ENCODE measurements at regions not wholly inside any gene's neighbourhood (a gene's known extent, or its start where the extent isn't known, plus 50 kb on each side); places are given as distances from the start of the nearest gene placed in this dataset.
A peak's percentile ranks its signal among the peaks of the same experiment; 100 is the strongest.

GRCh38 chr4:156190615-156191014 lies 236.9 kb upstream of the CTSO start:
- no peak overlapping the region for H3K4me3 ChIP-seq (ENCODE audit: low read length)
- TF ChIP-seq CTCF (IDR thresholded peaks at IDR 0.05; ENCODE audit: insufficient read depth, low read depth, low read length, missing control alignments), result no peak
- DNase-seq (ENCODE audit: low read depth), result peak; percentile 54

- H3K4me3 ChIP-seq (ENCODE audit: low read length), result no peak overlapping the region
- DNase-seq (ENCODE audit: low read depth), result no peak
- TF ChIP-seq CTCF (IDR thresholded peaks at IDR 0.05; ENCODE audit: insufficient read depth, low read depth, low read length, missing control alignments), result no peak
Measured at GRCh38 chr4:156188596-156188995, 234.9 kb upstream of the CTSO start.

- no peak overlapping the region for H3K4me3 ChIP-seq (ENCODE audit: low read length)
- DNase-seq (ENCODE audit: low read depth), result no peak
- TF ChIP-seq CTCF (IDR thresholded peaks at IDR 0.05; ENCODE audit: insufficient read depth, low read depth, low read length, missing control alignments), result no peak
Measured at GRCh38 chr4:156186111-156186510, 232.4 kb upstream of the CTSO start.

GRCh38 chr4:156185514-156186055 lies 231.9 kb upstream of the CTSO start:
- no peak for DNase-seq (ENCODE audit: low read depth)
- no peak for TF ChIP-seq CTCF (IDR thresholded peaks at IDR 0.05; ENCODE audit: insufficient read depth, low read depth, low read length, missing control alignments)
- H3K4me3 ChIP-seq (ENCODE audit: low read length), result no peak overlapping the region

- no peak for TF ChIP-seq CTCF (IDR thresholded peaks at IDR 0.05; ENCODE audit: insufficient read depth, low read depth, low read length, missing control alignments)
- DNase-seq (ENCODE audit: low read depth), result peak; percentile 53
- H3K4me3 ChIP-seq (ENCODE audit: low read length), result no peak overlapping the region
Measured at GRCh38 chr4:156182269-156182668, 228.6 kb upstream of the CTSO start.

GRCh38 chr4:156177941-156178340 lies 224.3 kb upstream of the CTSO start:
- DNase-seq (ENCODE audit: low read depth), result no peak
- TF ChIP-seq CTCF (IDR thresholded peaks at IDR 0.05; ENCODE audit: insufficient read depth, low read depth, low read length, missing control alignments), result no peak
- no peak overlapping the region for H3K4me3 ChIP-seq (ENCODE audit: low read length)

- no peak overlapping the region for H3K4me3 ChIP-seq (ENCODE audit: low read length)
- no peak for DNase-seq (ENCODE audit: low read depth)
- no peak for TF ChIP-seq CTCF (IDR thresholded peaks at IDR 0.05; ENCODE audit: insufficient read depth, low read depth, low read length, missing control alignments)
Measured at GRCh38 chr4:156176896-156177295, 223.2 kb upstream of the CTSO start.

Data from epithelial cell of esophagus (primary cell).